BLaER1 (cell line): ENCODE measurements at regions not wholly inside any gene's neighbourhood (a gene's known extent, or its start where the extent isn't known, plus 50 kb on each side); places are given as distances from the start of the nearest gene placed in this dataset.

Experiments
- H3K27ac ChIP-seq: shearing (Covaris generic); formaldehyde crosslinking; 2 replicates; pipeline ENCODE4 v1.8.1; 2022
- H3K27me3 ChIP-seq: shearing (Covaris generic); formaldehyde crosslinking; 2 replicates; pipeline ENCODE4 v1.8.1; 2022
- H3K36me3 ChIP-seq: shearing (Covaris generic); formaldehyde crosslinking; 2 replicates; pipeline ENCODE4 v1.8.1; 2022
- H3K4me1 ChIP-seq: shearing (Covaris generic); formaldehyde crosslinking; 2 replicates; pipeline ENCODE4 v1.8.1; 2022
- H3K4me2 ChIP-seq: shearing (Covaris generic); formaldehyde crosslinking; 2 replicates; pipeline ENCODE4 v1.8.1; 2022
- H3K4me3 ChIP-seq: shearing (Covaris generic); formaldehyde crosslinking; 2 replicates; pipeline ENCODE4 v1.8.1; 2022
- H3K9ac ChIP-seq: shearing (Covaris generic); formaldehyde crosslinking; 2 replicates; pipeline ENCODE4 v1.8.1; 2022
- H3K9me3 ChIP-seq: shearing (Covaris generic); formaldehyde crosslinking; 2 replicates; pipeline ENCODE4 v1.8.1; 2022
- H4K20me1 ChIP-seq: shearing (Covaris generic); formaldehyde crosslinking; 2 replicates; pipeline ENCODE4 v1.8.1; 2022
- Cebpa-rat ChIP-seq: shearing (Covaris generic); IDR thresholded peaks from 2 replicates; pipeline ENCODE4 v1.8.1; 2022

DNA sequence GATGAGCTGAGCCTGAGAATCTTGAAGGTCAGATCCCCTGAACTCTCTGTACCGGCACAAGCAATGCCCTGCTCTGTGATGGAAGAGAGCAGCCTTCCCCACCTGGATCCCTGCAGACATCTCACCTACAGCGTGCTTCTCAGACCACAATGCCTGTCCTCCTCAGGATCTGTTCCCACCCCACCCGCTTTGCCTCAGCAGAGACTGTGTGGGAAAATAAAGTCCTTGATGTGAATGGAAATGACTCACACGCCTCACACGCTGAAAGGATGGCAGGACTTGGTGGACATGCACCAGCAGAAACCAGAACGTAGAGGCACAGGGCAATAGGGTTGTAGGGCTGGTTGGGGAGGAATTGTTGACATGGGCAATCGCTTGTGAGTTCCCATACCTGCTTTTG is 117.9 kb upstream of the POU3F3 start:
- H3K27me3 ChIP-seq, result no peaks in the 10 kb centered on the region
- H4K20me1 ChIP-seq, result no peaks in the 10 kb centered on the region
- TF ChIP-seq Cebpa-rat, result no peak
- no peak overlapping the region; the same call in 1 of the 2 replicates for H3K4me2 ChIP-seq
- H3K27ac ChIP-seq, result peak overlapping the region; percentile 33; the same call in 1 of the 2 replicates
- no peaks in the 10 kb centered on the region for H3K36me3 ChIP-seq
- no peak overlapping the region for H3K4me3 ChIP-seq
- no peak overlapping the region for H3K9ac ChIP-seq
- H3K9me3 ChIP-seq, result peaks cover 16% of the 10 kb centered on the region; the same call in 1 of the 2 replicates
- H3K4me1 ChIP-seq, result peaks cover 23% of the 10 kb centered on the region

DNA sequence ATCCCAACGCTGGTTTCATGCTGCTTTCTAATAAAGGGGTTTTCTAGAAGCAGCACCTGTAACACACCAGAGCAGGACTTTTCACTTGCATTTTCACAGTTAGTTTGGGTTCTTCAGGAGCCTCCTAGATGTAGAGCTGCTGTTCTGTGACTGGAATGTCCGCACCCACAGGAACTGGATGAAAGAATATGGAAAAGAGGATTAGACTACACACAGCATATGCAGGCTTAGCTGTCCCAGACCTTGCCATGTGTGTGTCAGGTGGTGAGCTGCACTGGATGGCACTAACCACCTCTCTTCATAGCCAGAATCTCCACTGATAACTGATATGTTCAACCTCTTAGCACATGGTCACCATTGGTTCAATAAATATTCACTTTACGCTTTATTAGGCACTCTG is 112.1 kb upstream of the POU3F3 start:
- no peak for TF ChIP-seq Cebpa-rat

DNA sequence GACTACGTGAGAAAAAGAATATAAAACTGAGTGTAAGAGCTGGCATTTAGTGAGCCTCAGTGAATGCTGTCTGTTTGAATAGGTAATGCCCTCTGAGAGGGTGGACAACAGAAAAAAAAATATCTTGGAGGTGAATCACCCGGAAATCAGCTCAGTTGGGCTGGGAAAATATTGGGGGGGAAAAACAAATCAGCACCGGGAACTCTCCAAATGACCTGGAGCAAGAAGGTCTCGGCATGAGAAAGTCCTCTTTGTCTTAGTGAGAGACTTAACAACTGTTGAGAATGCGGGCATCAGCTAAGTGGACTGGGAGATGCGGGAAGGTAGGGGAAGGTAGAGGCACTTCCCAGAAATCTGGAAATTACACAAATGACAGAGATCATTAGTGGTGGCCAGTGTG is 109.4 kb upstream of the POU3F3 start:
- Histone ChIP-seq H3K9ac (no peak overlapping the region), H3K27me3 (no peaks in the 10 kb centered on the region), H4K20me1 (no peaks in the 10 kb centered on the region), H3K4me1 (no peaks in the 10 kb centered on the region), H3K36me3 (no peaks in the 10 kb centered on the region), H3K4me2 (no peak overlapping the region), H3K9me3 (no peaks in the 10 kb centered on the region), H3K4me3 (no peak overlapping the region), H3K27ac (no peak overlapping the region)
- TF ChIP-seq Cebpa-rat, result no peak

More for the DNA sequence above, 112.1 kb upstream of the POU3F3 start:
- Histone ChIP-seq H4K20me1 (no peaks in the 10 kb centered on the region), H3K4me2 (no peak overlapping the region), H3K9me3 (no peaks in the 10 kb centered on the region), H3K27me3 (no peaks in the 10 kb centered on the region), H3K27ac (no peak overlapping the region), H3K4me3 (no peak overlapping the region), H3K4me1 (no peaks in the 10 kb centered on the region), H3K36me3 (no peaks in the 10 kb centered on the region), H3K9ac (no peak overlapping the region)

DNA sequence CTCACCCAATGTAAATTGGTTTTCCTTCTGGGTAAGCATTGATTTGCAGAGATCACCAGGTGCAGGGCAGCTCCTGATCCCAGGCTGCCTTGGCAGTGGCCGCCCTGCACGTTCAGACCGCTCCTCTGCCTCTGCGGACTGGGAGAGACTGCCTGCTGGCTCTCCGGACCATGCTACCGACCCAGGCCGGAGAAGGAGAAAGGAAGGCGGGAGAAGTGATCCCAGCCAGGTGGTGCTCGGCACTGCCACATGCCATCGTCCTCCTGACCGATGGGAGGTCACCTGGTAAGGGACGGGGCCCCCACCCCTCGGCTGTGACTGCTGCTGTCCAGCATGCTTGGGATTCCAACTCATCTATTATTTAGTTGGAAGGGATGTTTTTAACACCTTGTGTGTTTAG is 108.1 kb upstream of the POU3F3 start:
- Histone ChIP-seq H3K27ac (no peak overlapping the region), H3K4me1 (no peaks in the 10 kb centered on the region), H3K4me3 (no peak overlapping the region), H4K20me1 (no peaks in the 10 kb centered on the region), H3K9ac (no peak overlapping the region), H3K4me2 (no peak overlapping the region), H3K9me3 (no peaks in the 10 kb centered on the region), H3K36me3 (no peaks in the 10 kb centered on the region), H3K27me3 (no peaks in the 10 kb centered on the region)
- TF ChIP-seq Cebpa-rat, result no peak

DNA sequence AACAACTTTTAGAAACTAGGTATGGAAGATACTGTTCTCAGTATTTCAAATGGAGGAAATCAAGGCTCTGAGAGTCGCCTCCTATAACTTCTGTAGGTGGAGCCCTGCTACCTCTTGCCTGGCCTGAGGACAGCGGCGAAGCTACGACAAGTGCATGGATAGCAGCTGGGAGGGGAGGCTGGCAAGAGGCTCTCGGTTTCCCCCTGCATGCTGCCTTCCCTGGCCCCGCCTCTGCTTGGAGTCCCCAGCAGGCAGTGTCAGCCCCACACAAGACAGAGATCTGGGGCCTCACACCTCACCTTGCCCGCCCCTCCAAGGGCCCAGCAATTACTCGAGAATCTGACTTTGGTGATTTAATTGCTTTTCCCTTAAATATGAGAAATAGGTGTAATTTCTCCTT is 107.6 kb upstream of the POU3F3 start:
- no peaks in the 10 kb centered on the region for H3K27me3 ChIP-seq
- H3K9me3 ChIP-seq, result no peaks in the 10 kb centered on the region

DNA sequence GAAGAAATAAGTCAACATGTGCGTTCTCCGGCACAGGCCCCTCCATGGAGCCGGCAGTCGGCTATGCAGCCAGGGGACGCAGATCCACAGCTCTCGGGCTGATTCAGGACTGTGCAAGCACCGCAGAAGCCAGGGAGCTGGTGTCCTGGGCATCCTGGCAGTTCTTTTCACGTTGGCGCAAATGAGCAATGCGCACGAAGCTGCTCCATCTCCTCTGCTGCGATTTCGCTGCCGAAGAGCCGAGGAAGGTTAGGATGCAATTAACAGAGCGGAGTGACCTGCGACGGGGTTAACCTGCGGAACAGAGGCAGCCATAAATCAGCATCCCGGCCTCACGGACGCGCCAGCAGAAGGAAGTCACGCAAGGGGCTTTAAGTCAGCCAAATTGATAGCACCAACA is 107.1 kb upstream of the POU3F3 start:
- H3K4me1 ChIP-seq, result no peaks in the 10 kb centered on the region
- H3K4me2 ChIP-seq, result no peak overlapping the region
- no peaks in the 10 kb centered on the region for H3K9me3 ChIP-seq
- no peaks in the 10 kb centered on the region for H3K36me3 ChIP-seq
- no peaks in the 10 kb centered on the region for H4K20me1 ChIP-seq
- TF ChIP-seq Cebpa-rat, result no peak
- no peaks in the 10 kb centered on the region for H3K27me3 ChIP-seq
- H3K27ac ChIP-seq, result no peak overlapping the region
- H3K4me3 ChIP-seq, result no peak overlapping the region
- no peak overlapping the region for H3K9ac ChIP-seq

More for the DNA sequence above, 107.6 kb upstream of the POU3F3 start:
- no peak overlapping the region for H3K4me3 ChIP-seq
- H3K4me2 ChIP-seq, result no peak overlapping the region
- no peak overlapping the region for H3K9ac ChIP-seq
- H3K4me1 ChIP-seq, result no peaks in the 10 kb centered on the region
- TF ChIP-seq Cebpa-rat, result no peak
- H4K20me1 ChIP-seq, result no peaks in the 10 kb centered on the region
- no peaks in the 10 kb centered on the region for H3K36me3 ChIP-seq
- no peak overlapping the region for H3K27ac ChIP-seq

DNA sequence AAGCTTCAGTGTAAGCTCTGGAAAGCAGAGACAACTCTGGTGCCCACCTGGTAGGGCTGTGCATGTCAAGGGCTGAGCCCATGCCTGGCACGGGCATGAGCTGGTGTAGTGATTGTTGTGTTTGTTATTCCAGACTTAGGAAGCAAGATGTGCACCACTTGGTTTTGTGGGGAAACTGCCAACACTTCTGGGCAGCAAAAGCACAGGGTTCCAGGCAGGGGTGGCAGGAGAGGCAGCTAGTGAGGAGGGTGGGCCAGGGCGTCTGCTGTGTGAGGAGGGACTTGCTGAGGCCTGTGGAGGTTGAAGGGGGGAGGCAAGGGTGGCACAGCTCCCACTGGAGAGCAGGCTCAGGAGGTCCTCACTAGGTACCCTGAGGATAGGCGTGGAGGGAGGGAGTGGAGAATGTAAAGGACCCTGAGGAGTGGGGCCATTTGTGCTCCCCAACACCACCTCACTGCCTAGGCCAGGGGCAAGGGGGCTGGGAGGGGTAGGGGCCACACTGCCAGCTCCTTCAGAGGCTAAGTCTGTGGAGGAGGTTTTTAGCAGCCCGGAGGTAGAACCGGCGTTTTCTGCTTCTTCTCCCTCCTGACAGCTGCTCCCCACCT is 104.0 kb upstream of the POU3F3 start:
- TF ChIP-seq Cebpa-rat, result no peak
- H3K27me3 ChIP-seq, result no peaks in the 10 kb centered on the region
- H3K4me3 ChIP-seq, result no peak overlapping the region
- H3K9me3 ChIP-seq, result no peaks in the 10 kb centered on the region
- H4K20me1 ChIP-seq, result no peaks in the 10 kb centered on the region
- H3K36me3 ChIP-seq, result no peaks in the 10 kb centered on the region
- peaks cover 2% of the 10 kb centered on the region for H3K4me1 ChIP-seq
- H3K4me2 ChIP-seq, result no peak overlapping the region
- H3K9ac ChIP-seq, result no peak overlapping the region
- H3K27ac ChIP-seq, result no peak overlapping the region

DNA sequence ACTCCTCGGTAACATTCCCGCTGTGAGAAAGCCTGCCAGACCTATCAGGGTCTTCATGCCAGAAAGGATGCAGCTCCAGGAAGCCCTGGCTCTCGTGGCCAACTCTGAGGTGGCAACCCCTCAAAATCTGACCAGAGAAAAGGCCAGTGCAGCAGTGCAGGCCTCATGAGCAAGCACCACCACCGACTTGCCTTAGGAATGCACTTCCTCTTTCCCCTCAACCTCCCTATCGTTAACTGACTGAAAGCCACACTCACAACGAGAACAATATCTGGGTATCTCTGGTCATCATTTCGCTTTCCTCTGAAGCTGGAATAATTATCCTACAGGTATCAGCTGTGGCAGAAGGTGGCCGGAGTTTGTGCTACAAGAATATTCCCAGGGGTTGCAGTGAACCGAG is 101.4 kb upstream of the POU3F3 start:
- Histone ChIP-seq H3K9me3 (no peaks in the 10 kb centered on the region), H3K36me3 (no peaks in the 10 kb centered on the region), H3K27me3 (no peaks in the 10 kb centered on the region), H3K4me1 (peaks cover 9% of the 10 kb centered on the region), H4K20me1 (no peaks in the 10 kb centered on the region), H3K4me2 (no peak overlapping the region), H3K9ac (no peak overlapping the region), H3K27ac (no peak overlapping the region), H3K4me3 (no peak overlapping the region)
- no peak for TF ChIP-seq Cebpa-rat

DNA sequence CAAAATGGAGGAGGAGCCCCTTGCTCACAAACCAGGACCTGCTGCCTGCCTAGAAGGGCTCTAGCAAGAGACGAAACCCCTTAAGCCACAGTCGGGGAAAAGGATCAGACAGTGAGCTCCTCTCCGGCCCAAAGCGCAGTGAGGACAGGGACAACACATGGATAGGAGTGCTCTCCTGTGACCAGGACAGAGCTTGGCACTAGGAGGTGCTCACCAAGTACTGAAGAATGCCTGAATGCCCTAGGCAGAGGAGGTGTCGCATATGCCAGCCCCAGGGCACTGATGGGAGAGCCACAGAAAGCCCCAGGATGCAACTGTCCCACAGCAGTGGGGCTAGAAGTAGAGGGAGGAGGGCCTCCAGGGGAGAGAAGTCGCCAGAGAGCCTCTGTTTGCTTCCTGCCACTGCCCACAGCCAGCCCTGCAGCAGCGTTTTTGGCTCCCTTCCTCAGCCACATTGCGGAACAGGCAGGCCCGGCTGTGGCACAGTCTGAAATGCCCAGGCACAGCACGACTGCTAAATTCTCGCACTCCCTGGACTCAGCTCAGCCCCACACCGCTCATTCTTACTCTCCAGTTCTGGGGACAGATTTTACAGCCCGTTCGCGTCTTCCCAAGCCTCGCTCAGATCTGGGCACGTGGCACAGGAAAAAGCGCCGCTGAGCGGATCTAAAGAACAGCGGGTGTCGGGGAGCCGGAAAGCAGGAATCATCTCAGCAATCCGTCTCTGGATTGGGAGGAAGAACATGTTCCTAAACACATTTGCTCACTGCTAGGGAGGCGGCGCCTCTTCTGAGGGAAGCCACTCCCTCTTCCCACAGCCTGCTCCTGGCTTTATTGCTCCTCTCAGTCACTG is 98.7 kb upstream of the POU3F3 start:
- peak overlapping the region; percentile 11 for H3K4me2 ChIP-seq
- no peak for TF ChIP-seq Cebpa-rat
- no peaks in the 10 kb centered on the region for H4K20me1 ChIP-seq
- H3K4me3 ChIP-seq, result no peak overlapping the region
- H3K9me3 ChIP-seq, result no peaks in the 10 kb centered on the region
- no peaks in the 10 kb centered on the region for H3K27me3 ChIP-seq
- no peaks in the 10 kb centered on the region for H3K36me3 ChIP-seq
- H3K9ac ChIP-seq, result no peak overlapping the region
- peaks cover 9% of the 10 kb centered on the region for H3K4me1 ChIP-seq
- H3K27ac ChIP-seq, result no peak overlapping the region

DNA sequence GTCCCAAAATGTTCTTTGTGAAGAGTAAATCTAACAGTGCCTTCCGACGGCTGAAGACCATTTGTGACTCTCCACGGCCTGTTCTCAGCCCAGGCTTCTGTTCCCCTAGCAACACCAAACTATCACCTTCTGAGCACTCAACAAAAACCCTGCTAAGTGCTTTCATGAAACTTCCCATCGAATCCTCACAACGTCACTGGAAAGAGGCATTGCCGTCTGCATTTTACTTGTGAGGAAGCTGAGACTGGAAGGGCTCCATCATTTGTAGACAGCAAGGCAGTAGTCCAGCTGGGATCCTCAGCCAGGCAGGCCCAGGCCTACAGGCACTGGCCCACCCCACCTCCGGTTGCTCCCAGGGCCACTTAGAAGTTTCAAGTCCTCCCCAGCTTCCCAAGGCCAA is 97.8 kb upstream of the POU3F3 start:
- Histone ChIP-seq H3K4me2 (no peak overlapping the region), H3K27ac (no peak overlapping the region), H3K36me3 (no peaks in the 10 kb centered on the region), H3K9me3 (no peaks in the 10 kb centered on the region), H3K4me1 (peaks cover 9% of the 10 kb centered on the region), H3K9ac (no peak overlapping the region), H3K27me3 (no peaks in the 10 kb centered on the region), H4K20me1 (no peaks in the 10 kb centered on the region), H3K4me3 (no peak overlapping the region)
- TF ChIP-seq Cebpa-rat, result no peak
